GM10266 (cell line): ENCODE measurements at regions not wholly inside any gene's neighbourhood (a gene's known extent, or its start where the extent isn't known, plus 50 kb on each side); places are given as distances from the start of the nearest gene placed in this dataset.

Experiments used
- DNase-seq: peaks from one replicate; pipeline ENCODE4 v3.0.0; 2012; ENCODE audit errors: extremely low spot score
- TF ChIP-seq, protein P1 (sequence below): IDR thresholded peaks from 2 replicates; pipeline ENCODE4 v1.5.1; 2012; ENCODE audit warnings: mild to moderate bottlenecking, low read depth; ENCODE audit not compliant: control insufficient read depth, insufficient read depth; ENCODE audit errors: missing control alignments

- DNase-seq: no peak
- TF ChIP-seq, protein P1, sequence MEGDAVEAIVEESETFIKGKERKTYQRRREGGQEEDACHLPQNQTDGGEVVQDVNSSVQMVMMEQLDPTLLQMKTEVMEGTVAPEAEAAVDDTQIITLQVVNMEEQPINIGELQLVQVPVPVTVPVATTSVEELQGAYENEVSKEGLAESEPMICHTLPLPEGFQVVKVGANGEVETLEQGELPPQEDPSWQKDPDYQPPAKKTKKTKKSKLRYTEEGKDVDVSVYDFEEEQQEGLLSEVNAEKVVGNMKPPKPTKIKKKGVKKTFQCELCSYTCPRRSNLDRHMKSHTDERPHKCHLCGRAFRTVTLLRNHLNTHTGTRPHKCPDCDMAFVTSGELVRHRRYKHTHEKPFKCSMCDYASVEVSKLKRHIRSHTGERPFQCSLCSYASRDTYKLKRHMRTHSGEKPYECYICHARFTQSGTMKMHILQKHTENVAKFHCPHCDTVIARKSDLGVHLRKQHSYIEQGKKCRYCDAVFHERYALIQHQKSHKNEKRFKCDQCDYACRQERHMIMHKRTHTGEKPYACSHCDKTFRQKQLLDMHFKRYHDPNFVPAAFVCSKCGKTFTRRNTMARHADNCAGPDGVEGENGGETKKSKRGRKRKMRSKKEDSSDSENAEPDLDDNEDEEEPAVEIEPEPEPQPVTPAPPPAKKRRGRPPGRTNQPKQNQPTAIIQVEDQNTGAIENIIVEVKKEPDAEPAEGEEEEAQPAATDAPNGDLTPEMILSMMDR: no peak
Observed at GRCh38 chr5:13510616-13511015, 433.9 kb downstream of the DNAH5 start.

DNA sequence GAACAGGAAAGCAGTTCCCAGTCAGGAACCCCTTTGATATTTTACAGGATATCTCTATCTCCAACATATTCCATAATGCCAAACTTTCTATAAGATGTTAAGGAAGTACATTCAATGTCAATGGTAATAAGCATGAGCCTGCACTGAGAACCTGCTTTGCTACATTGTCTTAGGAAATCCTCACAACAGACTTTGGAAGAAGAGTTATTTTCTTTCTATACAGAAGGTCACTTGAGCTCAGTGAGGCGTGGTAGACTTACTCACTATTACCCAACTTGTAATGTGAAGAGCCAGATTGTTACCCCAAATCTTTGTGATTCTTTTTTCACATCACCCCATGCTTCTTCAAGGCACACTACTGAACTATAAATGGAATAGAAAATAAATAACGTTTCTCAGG is 435.9 kb downstream of the DNAH5 start:
- DNase-seq: no peak
- TF ChIP-seq, protein P1: no peak

GRCh38 chr5:13505326-13505725 is 439.2 kb downstream of the DNAH5 start:
- no peak for DNase-seq
- TF ChIP-seq, protein P1: no peak

- no peak for DNase-seq
- TF ChIP-seq, protein P1: no peak
Observed at GRCh38 chr5:13503017-13503416, 441.5 kb downstream of the DNAH5 start.

DNA sequence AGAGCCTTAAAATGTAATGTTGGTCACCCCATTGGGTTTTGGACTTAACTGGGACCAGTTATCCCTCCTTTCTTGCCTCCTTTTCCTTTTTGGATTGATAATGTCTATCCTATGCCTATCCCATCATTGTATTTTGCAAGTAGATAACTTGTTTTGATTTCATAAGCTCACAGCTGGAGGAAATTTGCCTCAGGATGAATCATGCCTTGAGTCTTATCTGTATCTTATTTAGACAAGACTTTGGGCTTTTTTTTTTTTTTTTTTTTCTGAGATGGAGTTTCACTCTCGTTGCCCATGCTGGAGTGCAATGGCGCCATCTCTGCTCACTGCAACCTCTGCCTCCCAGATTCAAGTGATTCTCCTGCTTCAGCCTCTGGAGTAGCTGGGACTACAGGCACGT is 443.3 kb downstream of the DNAH5 start:
- TF ChIP-seq, protein P1: no peak
- no peak for DNase-seq

DNA sequence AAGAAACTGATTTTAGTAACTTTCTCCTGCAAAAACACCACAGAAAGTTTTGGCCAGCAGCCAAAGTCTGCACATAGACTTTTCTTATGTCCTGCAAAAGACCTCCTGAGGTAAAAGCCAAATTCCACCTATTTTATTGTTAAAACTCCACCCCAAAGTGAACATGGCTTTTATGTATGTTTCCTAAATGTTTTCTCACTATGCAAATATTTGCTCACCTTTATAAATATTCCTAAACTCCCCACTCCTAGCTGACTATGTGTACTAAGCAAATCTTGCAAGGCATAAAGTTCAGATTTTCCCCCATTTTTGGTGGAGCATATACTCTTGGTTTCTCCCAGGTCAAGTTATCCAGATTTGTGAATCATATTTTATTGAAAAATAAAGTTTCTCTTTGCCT is 446.2 kb downstream of the DNAH5 start:
- TF ChIP-seq, protein P1: no peak
- DNase-seq: no peak

GRCh38 chr5:13488254-13488931 is 456.1 kb downstream of the DNAH5 start:
- TF ChIP-seq, protein P1: no peak
- no peak for DNase-seq
